ENCODE measurements at regions not wholly inside any gene's neighbourhood (a gene's known extent, or its start where the extent isn't known, plus 50 kb on each side); places are given as distances from the start of the nearest gene placed in this dataset.

DNA sequence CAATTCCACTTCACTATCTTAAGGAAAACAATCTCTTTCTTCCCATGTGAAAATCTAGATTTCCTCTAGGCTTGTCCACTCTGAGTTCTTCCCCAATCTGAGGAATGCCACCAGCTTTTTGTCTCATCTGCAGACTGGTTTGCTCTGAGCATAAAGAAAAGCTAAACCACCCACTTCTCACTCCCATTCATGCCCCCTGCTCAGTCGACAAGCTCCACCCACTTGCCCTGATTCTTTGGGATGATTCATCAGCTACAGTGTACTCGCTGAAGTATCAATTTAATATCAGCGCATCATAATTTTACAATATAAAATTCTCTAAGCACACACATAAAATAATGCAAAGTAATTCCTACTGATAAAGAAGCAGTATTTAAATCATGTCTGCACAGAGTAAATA, 209.1 kb downstream of the GRIN2B start:
- ATAC-seq (ENCODE audit: low FRiP score) (no peak), DNase-seq (ENCODE audit: low spot score) (no peak)
- TF ChIP-seq, protein P1, sequence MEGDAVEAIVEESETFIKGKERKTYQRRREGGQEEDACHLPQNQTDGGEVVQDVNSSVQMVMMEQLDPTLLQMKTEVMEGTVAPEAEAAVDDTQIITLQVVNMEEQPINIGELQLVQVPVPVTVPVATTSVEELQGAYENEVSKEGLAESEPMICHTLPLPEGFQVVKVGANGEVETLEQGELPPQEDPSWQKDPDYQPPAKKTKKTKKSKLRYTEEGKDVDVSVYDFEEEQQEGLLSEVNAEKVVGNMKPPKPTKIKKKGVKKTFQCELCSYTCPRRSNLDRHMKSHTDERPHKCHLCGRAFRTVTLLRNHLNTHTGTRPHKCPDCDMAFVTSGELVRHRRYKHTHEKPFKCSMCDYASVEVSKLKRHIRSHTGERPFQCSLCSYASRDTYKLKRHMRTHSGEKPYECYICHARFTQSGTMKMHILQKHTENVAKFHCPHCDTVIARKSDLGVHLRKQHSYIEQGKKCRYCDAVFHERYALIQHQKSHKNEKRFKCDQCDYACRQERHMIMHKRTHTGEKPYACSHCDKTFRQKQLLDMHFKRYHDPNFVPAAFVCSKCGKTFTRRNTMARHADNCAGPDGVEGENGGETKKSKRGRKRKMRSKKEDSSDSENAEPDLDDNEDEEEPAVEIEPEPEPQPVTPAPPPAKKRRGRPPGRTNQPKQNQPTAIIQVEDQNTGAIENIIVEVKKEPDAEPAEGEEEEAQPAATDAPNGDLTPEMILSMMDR (IDR thresholded peaks at IDR 0.05) = no peak

DNA sequence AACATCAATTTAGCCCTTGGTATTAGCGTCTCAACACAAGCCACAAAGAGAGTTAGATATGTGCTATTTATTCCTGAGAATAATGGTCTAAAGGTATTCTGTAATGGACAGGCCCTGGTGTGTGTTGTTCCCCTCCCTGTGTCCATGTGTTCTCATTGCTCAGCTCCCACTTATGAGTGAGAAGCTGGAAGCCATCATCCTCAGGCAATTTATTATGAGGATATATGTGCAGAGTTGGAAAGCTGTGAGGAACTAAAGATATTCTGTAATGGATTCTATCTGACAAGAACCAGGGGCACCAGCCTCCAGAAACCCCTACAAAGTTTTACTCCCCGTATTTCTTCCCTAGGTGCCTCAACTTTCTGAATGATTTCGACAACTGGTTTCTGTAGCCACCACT, 210.8 kb downstream of the GRIN2B start:
- DNase-seq (ENCODE audit: low spot score) (no peak), ATAC-seq (ENCODE audit: low FRiP score) (no peak)
- TF ChIP-seq, protein P1 (IDR thresholded peaks at IDR 0.05) = no peak

DNA sequence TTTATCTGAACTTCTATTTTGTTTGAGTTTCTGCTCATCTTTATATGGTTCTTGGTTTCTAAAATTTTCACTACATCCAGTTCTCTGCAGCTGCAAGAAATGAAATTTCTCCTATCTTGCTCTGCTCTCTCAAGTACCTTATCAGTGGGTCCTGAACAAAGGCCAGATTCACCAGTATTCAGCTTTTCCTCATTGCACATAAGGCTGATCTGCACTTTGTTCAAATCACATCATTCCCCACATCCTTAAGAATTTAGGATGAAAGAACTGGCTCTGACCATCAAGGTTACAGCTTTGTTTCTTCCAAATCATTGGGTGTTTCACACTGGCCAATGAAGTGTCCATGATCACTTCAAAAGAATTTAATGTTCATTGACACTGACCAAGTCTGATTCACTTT, 211.4 kb downstream of the GRIN2B start:
- DNase-seq (ENCODE audit: low spot score) (no peak), ATAC-seq (ENCODE audit: low FRiP score) (no peak)
- TF ChIP-seq, protein P1 (IDR thresholded peaks at IDR 0.05) = no peak

DNA sequence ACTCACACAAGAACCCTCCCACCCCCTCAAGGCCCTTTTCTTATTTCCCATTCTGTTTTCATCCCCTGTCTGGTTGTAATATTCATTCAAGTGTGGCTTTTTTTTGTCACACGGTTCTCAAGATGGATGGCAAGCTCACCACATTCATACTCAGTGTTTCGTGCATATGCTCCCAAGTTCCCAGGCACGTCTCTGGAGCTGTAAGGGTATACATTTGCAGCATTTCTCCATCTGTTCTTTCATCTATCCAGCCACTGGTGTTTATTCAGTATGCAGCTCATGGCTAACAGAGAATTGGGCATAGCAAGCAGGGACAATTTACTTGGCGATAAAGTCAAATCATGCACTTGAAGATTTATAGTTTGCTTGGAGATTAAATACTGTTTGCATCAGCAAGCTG, 212.1 kb downstream of the GRIN2B start:
- ATAC-seq (ENCODE audit: low FRiP score) (no peak), DNase-seq (ENCODE audit: low spot score) (no peak)
- TF ChIP-seq, protein P1 (IDR thresholded peaks at IDR 0.05) = no peak

DNA sequence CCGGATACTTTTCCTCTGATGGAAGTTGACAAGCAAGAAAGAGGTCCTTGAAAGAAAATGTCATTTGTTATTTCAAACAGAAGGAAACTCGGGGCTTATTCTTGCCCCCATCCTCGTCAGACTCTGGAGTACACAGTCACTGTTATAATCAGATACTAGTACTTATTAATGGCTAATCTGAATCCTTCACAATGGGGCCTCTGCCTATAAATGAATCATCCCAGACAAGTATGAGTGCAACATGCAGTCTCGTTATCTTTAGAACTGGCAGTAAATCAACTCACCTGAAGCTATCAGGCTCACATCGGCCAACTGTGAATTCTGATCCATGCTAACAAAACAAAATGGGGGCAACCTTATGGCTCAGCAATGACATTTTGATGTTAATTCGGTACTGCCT, 216.7 kb downstream of the GRIN2B start:
- TF ChIP-seq, protein P1 (IDR thresholded peaks at IDR 0.05) = no peak
- no peak for DNase-seq (ENCODE audit: low spot score)
- ATAC-seq (ENCODE audit: low FRiP score) = no peak

DNA sequence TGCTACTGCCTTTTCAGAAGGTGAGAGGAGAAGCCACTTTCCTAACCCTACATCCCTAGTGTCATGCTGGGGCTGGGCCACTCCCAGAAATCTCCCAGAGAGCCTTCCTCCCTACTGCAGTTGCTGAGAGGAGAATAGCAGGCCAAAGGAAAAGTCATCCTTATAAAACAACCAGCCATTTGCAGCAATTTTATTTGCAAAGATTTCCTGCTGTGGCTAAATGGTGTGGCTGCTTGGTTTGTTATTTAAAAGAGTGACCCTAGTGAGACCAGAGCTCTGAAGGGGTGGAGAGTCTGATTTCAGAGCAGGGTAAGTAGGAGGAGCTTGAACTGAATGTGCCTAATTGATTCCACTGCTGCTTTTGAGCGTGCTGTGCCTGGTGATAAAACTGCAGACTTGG, 232.0 kb downstream of the GRIN2B start:
- DNase-seq (ENCODE audit: low spot score) (no peak), ATAC-seq (ENCODE audit: low FRiP score) (no peak)
- TF ChIP-seq, protein P1 (IDR thresholded peaks at IDR 0.05) = no peak

DNA sequence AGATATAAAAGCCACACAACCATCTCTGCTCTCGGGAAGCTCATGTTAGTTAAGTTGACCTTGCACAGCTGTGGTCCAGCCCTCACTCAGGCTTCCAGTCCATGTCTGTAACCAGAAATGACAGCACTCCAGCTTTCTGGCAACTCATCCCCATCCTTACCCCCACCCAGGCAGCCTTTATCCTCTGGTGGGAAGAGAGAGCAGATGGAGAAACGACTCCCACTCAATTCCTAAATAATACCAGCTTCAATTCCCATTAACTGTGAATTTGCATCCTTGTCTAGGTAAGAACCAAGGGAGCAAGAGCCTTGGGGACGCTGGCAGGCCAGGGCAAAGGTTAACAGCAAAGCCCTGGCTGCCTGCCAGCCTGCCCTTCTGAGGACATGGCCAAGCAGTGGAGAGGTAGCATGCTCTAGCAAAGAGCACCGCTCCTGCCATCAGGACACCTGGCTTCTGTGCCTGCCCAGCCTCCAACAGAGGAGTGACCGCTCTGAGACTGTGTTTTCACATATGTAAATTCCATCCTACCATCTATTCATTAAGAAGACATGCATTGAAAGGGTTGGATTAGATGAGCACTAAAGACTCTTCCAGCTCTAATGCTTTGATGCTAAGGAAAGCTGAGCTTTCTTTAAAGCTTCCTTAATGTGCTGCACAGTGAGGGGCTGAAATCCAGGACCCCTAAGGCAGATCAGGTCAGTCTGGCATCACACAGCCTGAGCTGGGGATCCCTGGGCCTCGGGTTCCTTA, 236.1 kb downstream of the GRIN2B start:
- TF ChIP-seq, protein P1 (IDR thresholded peaks at IDR 0.05) = no peak
- DNase-seq (ENCODE audit: low spot score) = no peak
- ATAC-seq (ENCODE audit: low FRiP score) = no peak
